DOHH2 (cell line): ENCODE measurements at regions not wholly inside any gene's neighbourhood (a gene's known extent, or its start where the extent isn't known, plus 50 kb on each side); places are given as distances from the start of the nearest gene placed in this dataset.

Source experiments
- H3F3A ChIP-seq: fragments of 200-600 bp; sonication (generic), shearing (Covaris generic); 2 replicates; pipeline ENCODE4 v1.6.0; 2016; ENCODE audit warnings: antibody characterized with exemption, mild to moderate bottlenecking; ENCODE audit not compliant: control insufficient read depth, insufficient read depth
- H3K27ac ChIP-seq: fragments of 200-600 bp; sonication (generic); 2 replicates; pipeline ENCODE4 v1.5.1; 2014; ENCODE audit warnings: low read depth, mild to moderate bottlenecking, low read length, moderate library complexity
- H3K27me3 ChIP-seq: fragments of 200-600 bp; sonication (generic); 2 replicates; pipeline ENCODE4 v1.6.1; 2014; ENCODE audit warnings: mild to moderate bottlenecking, low read length, mixed read lengths; ENCODE audit not compliant: control insufficient read depth
- H3K36me3 ChIP-seq: fragments of 200-600 bp; sonication (generic); 2 replicates; pipeline ENCODE4 v1.6.1; 2014; ENCODE audit warnings: mild to moderate bottlenecking, low read length, moderate library complexity, mixed read lengths; ENCODE audit not compliant: control insufficient read depth
- H3K4me1 ChIP-seq: fragments of 200-600 bp; sonication (generic); 2 replicates; pipeline ENCODE4 v1.6.1; 2014; ENCODE audit warnings: mild to moderate bottlenecking, low read length, mixed read lengths; ENCODE audit not compliant: control insufficient read depth
- H3K4me2 ChIP-seq: fragments of 200-600 bp; sonication (generic); 2 replicates; pipeline ENCODE4 v1.6.0; 2014; ENCODE audit warnings: mild to moderate bottlenecking, low read length, moderate library complexity
- H3K4me3 ChIP-seq: fragments of 200-600 bp; sonication (generic); 2 replicates; pipeline ENCODE4 v1.5.1; 2014; ENCODE audit warnings: mild to moderate bottlenecking, low read length, mixed read lengths
- H3K79me2 ChIP-seq: fragments of 200-600 bp; sonication (generic); 2 replicates; pipeline ENCODE4 v1.6.1; 2014; ENCODE audit warnings: mild to moderate bottlenecking, low read length, mixed read lengths; ENCODE audit not compliant: control insufficient read depth
- H3K9me2 ChIP-seq: fragments of 200-600 bp; sonication (generic); replicated peaks from 2 replicates; pipeline ENCODE4 v1.6.1; 2014; ENCODE audit warnings: mild to moderate bottlenecking, low read length, mixed read lengths; ENCODE audit not compliant: control insufficient read depth
- H3K9me3 ChIP-seq: fragments of 200-600 bp; sonication (generic); 2 replicates; pipeline ENCODE4 v1.6.1; 2014; ENCODE audit warnings: antibody characterized with exemption, low read length, mixed read lengths; ENCODE audit not compliant: control insufficient read depth, insufficient read depth
- H4K20me1 ChIP-seq: fragments of 200-600 bp; sonication (generic); 2 replicates; pipeline ENCODE4 v1.6.0; 2014; ENCODE audit warnings: low read depth, mild to moderate bottlenecking, antibody characterized with exemption, low read length, moderate library complexity; ENCODE audit not compliant: control insufficient read depth, insufficient read depth
- CTCF ChIP-seq: fragments of 200-600 bp; sonication (generic); IDR thresholded peaks from one replicate; pipeline ENCODE4 v1.5.1; 2014; ENCODE audit warnings: antibody characterized with exemption, mild to moderate bottlenecking, low read depth, low read length; ENCODE audit not compliant: poor library complexity, severe bottlenecking
- EZH2phosphoT487 ChIP-seq: fragments of 200-600 bp; sonication (generic); IDR thresholded peaks from 2 replicates; pipeline ENCODE4 v1.6.1; 2017; ENCODE audit warnings: borderline replicate concordance, mild to moderate bottlenecking, antibody characterized with exemption, low read length, moderate library complexity, mixed read lengths

- Histone ChIP-seq H3K4me2 (no peak overlapping the region), H3K27ac (no peak overlapping the region), H3K9me2 (no peaks in the 10 kb centered on the region), H3K9me3 (no peaks in the 10 kb centered on the region), H4K20me1 (no peaks in the 10 kb centered on the region), H3K4me1 (no peaks in the 10 kb centered on the region), H3K4me3 (no peak overlapping the region), H3K79me2 (no peaks in the 10 kb centered on the region), H3K36me3 (no peaks in the 10 kb centered on the region), H3F3A (no peaks in the 10 kb centered on the region), H3K27me3 (no peaks in the 10 kb centered on the region)
- TF ChIP-seq EZH2phosphoT487: no peak
- TF ChIP-seq CTCF: no peak
These were observed 891.4 kb downstream of the CCDC85A start for GRCh38 chr2:57075226-57075625.

- TF ChIP-seq CTCF (no peak), EZH2phosphoT487 (no peak)
These were observed 896.2 kb downstream of the CCDC85A start for GRCh38 chr2:57080035-57080434.

GRCh38 chr2:57084697-57085281 lies 901.0 kb downstream of the CCDC85A start:
- Histone ChIP-seq H4K20me1 (no peaks in the 10 kb centered on the region), H3K4me2 (no peak overlapping the region), H3K27ac (no peak overlapping the region), H3F3A (no peaks in the 10 kb centered on the region), H3K36me3 (no peaks in the 10 kb centered on the region), H3K9me3 (no peaks in the 10 kb centered on the region), H3K79me2 (no peaks in the 10 kb centered on the region), H3K27me3 (no peaks in the 10 kb centered on the region), H3K4me1 (no peaks in the 10 kb centered on the region), H3K9me2 (no peaks in the 10 kb centered on the region), H3K4me3 (no peak overlapping the region)
- TF ChIP-seq CTCF (no peak), EZH2phosphoT487 (no peak)

More at GRCh38 chr2:57080035-57080434, 896.2 kb downstream of the CCDC85A start:
- Histone ChIP-seq H3K4me2 (no peak overlapping the region), H3K36me3 (no peaks in the 10 kb centered on the region), H3K79me2 (no peaks in the 10 kb centered on the region), H3K4me1 (no peaks in the 10 kb centered on the region), H3K27ac (no peak overlapping the region), H3K4me3 (no peak overlapping the region), H4K20me1 (no peaks in the 10 kb centered on the region), H3K27me3 (no peaks in the 10 kb centered on the region), H3F3A (no peaks in the 10 kb centered on the region), H3K9me2 (no peaks in the 10 kb centered on the region), H3K9me3 (no peaks in the 10 kb centered on the region)
